GM19238 (cell line): ENCODE measurements at regions not wholly inside any gene's neighbourhood (a gene's known extent, or its start where the extent isn't known, plus 50 kb on each side); places are given as distances from the start of the nearest gene placed in this dataset.
A peak's percentile ranks its signal among the peaks of the same experiment; 100 is the strongest.

Experiments used
- DNase-seq: peaks from one replicate; pipeline ENCODE4 v3.0.0; 2011; ENCODE audit warnings: low spot score; ENCODE audit not compliant: insufficient read length

- no peak for DNase-seq
Observed at GRCh38 chr9:90442723-90443122, 199.9 kb downstream of the DIRAS2 start.

GRCh38 chr9:90444609-90445204 lies 197.9 kb downstream of the DIRAS2 start:
- DNase-seq, result no peak

GRCh38 chr9:90445391-90445790 lies 197.2 kb downstream of the DIRAS2 start:
- no peak for DNase-seq

GRCh38 chr9:90446200-90446948 lies 196.2 kb downstream of the DIRAS2 start:
- no peak for DNase-seq

- no peak for DNase-seq
Observed at GRCh38 chr9:90447773-90448172, 194.9 kb downstream of the DIRAS2 start.

GRCh38 chr9:90449213-90449925 lies 193.3 kb downstream of the DIRAS2 start:
- no peak for DNase-seq

- no peak for DNase-seq
Observed at GRCh38 chr9:90451804-90452203, 190.8 kb downstream of the DIRAS2 start.

GRCh38 chr9:90455316-90455715 lies 187.3 kb downstream of the DIRAS2 start:
- no peak for DNase-seq

- DNase-seq, result no peak
Observed at GRCh38 chr9:90457386-90458190, 185.0 kb downstream of the DIRAS2 start.

GRCh38 chr9:90458485-90458884 lies 184.1 kb downstream of the DIRAS2 start:
- no peak for DNase-seq

- DNase-seq, result peak; percentile 20
Observed at GRCh38 chr9:90459321-90459720, 183.3 kb downstream of the DIRAS2 start.

GRCh38 chr9:90460220-90460619 lies 182.4 kb downstream of the DIRAS2 start:
- DNase-seq, result no peak

GRCh38 chr9:90464978-90465377 lies 177.6 kb downstream of the DIRAS2 start:
- DNase-seq, result no peak

- DNase-seq, result no peak
Observed at GRCh38 chr9:90466441-90466840, 176.2 kb downstream of the DIRAS2 start.

- DNase-seq, result no peak
Observed at GRCh38 chr9:90469435-90469834, 173.2 kb downstream of the DIRAS2 start.

- DNase-seq, result no peak
Observed at GRCh38 chr9:90469865-90470387, 172.7 kb downstream of the DIRAS2 start.

GRCh38 chr9:90476058-90476457 lies 166.6 kb downstream of the DIRAS2 start:
- DNase-seq, result no peak

GRCh38 chr9:90477535-90477934 lies 165.1 kb downstream of the DIRAS2 start:
- no peak for DNase-seq

- no peak for DNase-seq
Observed at GRCh38 chr9:90478821-90479220, 163.8 kb downstream of the DIRAS2 start.

- DNase-seq, result no peak
Observed at GRCh38 chr9:90485028-90485427, 157.6 kb downstream of the DIRAS2 start.

GRCh38 chr9:90489066-90489465 lies 153.6 kb downstream of the DIRAS2 start:
- no peak for DNase-seq
